HUES48 (cell line): ENCODE measurements at regions not wholly inside any gene's neighbourhood (a gene's known extent, or its start where the extent isn't known, plus 50 kb on each side); places are given as distances from the start of the nearest gene placed in this dataset.

ENCODE experiments used
- H3K27ac ChIP-seq: one replicate; pipeline ENCODE4 v1.7.0; 2013; ENCODE audit warnings: low read depth, low read length, inconsistent platforms
- H3K27me3 ChIP-seq: 2 replicates; pipeline ENCODE4 v1.6.1; 2013; ENCODE audit warnings: mild to moderate bottlenecking, low read length; ENCODE audit not compliant: control insufficient read depth, insufficient read depth
- H3K36me3 ChIP-seq: 2 replicates; pipeline ENCODE4 v1.6.1; 2013; ENCODE audit warnings: low read length; ENCODE audit not compliant: control insufficient read depth, insufficient read depth
- H3K4me1 ChIP-seq: 2 replicates; pipeline ENCODE4 v1.6.1; 2013; ENCODE audit warnings: mild to moderate bottlenecking, low read length; ENCODE audit not compliant: control insufficient read depth, insufficient read depth
- H3K4me3 ChIP-seq: 2 replicates; pipeline ENCODE4 v1.5.1; 2013; ENCODE audit warnings: mild to moderate bottlenecking, low read depth, low read length
- H3K9ac ChIP-seq: 2 replicates; pipeline ENCODE4 v1.6.1; 2013; ENCODE audit warnings: mild to moderate bottlenecking, low read depth, low read length, moderate library complexity
- H3K9me3 ChIP-seq: 2 replicates; pipeline ENCODE4 v1.6.1; 2013; ENCODE audit warnings: low read length; ENCODE audit not compliant: control insufficient read depth, insufficient read depth

DNA sequence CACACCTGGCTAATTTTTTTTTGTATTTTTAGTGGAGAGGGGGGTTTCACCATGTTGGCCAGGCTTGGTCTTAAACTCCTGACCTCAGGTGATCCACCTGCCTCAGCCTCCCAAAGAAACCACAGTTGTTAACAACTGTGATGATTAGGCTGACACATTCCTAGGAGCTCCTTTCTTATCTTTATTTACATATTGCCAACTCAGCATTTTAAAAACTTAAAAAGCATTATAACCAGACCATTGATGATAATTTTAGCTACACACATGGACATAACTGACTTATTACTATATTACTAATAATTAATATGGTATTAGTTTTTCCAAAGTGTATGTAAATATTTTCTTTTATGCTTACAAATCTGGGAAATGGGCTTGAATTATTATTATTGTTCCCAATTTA, 82.9 kb upstream of the FAT3 start:
- H3K27me3 ChIP-seq, result no peaks in the 10 kb centered on the region
- H3K9me3 ChIP-seq, result no peaks in the 10 kb centered on the region
- no peak overlapping the region for H3K9ac ChIP-seq
- H3K36me3 ChIP-seq, result no peaks in the 10 kb centered on the region
- H3K27ac ChIP-seq, result no peak overlapping the region
- H3K4me3 ChIP-seq, result no peak overlapping the region
- H3K4me1 ChIP-seq, result no peaks in the 10 kb centered on the region

DNA sequence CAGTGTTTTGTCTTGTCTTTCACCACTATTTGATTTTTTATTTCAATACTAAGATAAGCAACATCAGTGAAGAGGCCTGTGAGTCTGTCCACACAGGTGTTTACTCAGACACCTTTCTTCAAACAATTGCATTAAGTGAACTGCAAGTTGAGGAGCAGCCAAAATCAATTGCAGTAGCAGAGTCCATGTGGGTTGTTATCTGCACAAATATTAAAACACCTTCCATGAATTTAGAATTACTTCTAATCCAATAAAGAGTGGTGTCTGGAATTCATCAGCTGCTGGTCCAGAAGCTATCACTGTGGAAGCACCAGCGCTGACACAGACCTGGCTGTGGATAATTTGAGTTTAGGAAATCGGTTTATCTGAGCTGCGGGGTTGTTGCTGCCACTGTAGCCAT, 83.5 kb upstream of the FAT3 start:
- no peaks in the 10 kb centered on the region for H3K9me3 ChIP-seq
- H3K4me3 ChIP-seq, result no peak overlapping the region
- H3K27ac ChIP-seq, result no peak overlapping the region
- no peaks in the 10 kb centered on the region for H3K4me1 ChIP-seq
- H3K9ac ChIP-seq, result no peak overlapping the region
- H3K36me3 ChIP-seq, result no peaks in the 10 kb centered on the region
- H3K27me3 ChIP-seq, result no peaks in the 10 kb centered on the region

DNA sequence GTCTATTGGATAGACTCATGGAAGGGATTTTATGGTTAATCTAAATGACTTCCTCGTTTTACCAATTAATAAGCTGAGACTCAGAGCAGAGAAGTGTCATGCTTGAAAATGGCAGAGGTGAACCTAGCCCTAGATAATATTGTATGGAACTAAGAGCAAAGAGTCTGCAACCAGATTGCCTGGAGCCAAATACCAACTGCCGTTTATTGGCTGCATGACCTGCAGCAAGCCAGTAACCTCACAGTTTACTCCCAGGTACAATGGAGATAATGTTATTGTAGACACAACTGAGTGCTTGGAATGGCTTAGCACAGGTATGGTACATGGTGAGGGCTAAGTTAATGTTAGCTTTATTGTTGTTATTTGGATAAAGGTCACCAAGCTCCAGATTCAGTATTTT, 84.6 kb upstream of the FAT3 start:
- H3K9ac ChIP-seq, result no peak overlapping the region
- no peak overlapping the region for H3K4me3 ChIP-seq
- no peaks in the 10 kb centered on the region for H3K9me3 ChIP-seq
- H3K27me3 ChIP-seq, result no peaks in the 10 kb centered on the region
- H3K27ac ChIP-seq, result no peak overlapping the region
- H3K36me3 ChIP-seq, result no peaks in the 10 kb centered on the region
- H3K4me1 ChIP-seq, result no peaks in the 10 kb centered on the region

- Histone ChIP-seq H3K9ac (no peak overlapping the region), H3K27ac (no peak overlapping the region), H3K36me3 (no peaks in the 10 kb centered on the region), H3K4me1 (no peaks in the 10 kb centered on the region), H3K9me3 (no peaks in the 10 kb centered on the region), H3K4me3 (no peak overlapping the region), H3K27me3 (no peaks in the 10 kb centered on the region)
Measured at GRCh38 chr11:92138296-92138695, 86.3 kb upstream of the FAT3 start.

- no peaks in the 10 kb centered on the region for H3K27me3 ChIP-seq
- no peak overlapping the region for H3K4me3 ChIP-seq
- H3K36me3 ChIP-seq, result no peaks in the 10 kb centered on the region
- H3K27ac ChIP-seq, result no peak overlapping the region
- no peak overlapping the region for H3K9ac ChIP-seq
- H3K4me1 ChIP-seq, result no peaks in the 10 kb centered on the region
- H3K9me3 ChIP-seq, result no peaks in the 10 kb centered on the region
Measured at GRCh38 chr11:92137747-92138146, 86.9 kb upstream of the FAT3 start.

DNA sequence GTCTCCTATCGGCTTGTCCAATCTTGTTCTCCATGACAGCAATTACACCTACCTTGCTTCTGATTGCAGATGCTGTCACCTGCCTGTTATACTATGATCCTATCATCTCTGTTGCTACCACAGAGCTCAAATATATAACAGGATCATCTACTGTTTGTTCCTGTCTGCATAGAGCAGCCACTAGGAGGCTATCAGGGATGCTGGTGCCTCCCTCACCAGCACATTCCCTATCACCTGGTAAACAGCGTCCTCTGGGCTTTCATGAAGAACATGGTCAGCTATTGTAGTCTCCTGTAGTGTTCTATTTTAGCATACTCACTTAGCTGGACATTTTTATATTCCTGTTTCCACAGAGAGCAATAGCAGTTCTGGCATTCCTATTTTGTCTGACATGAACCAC, 87.8 kb upstream of the FAT3 start:
- H3K4me3 ChIP-seq, result no peak overlapping the region
- no peaks in the 10 kb centered on the region for H3K36me3 ChIP-seq
- no peaks in the 10 kb centered on the region for H3K4me1 ChIP-seq
- H3K27ac ChIP-seq, result no peak overlapping the region
- no peaks in the 10 kb centered on the region for H3K27me3 ChIP-seq
- H3K9me3 ChIP-seq, result no peaks in the 10 kb centered on the region
- no peak overlapping the region for H3K9ac ChIP-seq

- no peak overlapping the region for H3K4me3 ChIP-seq
- H3K4me1 ChIP-seq, result no peaks in the 10 kb centered on the region; the same call in 1 of the 2 replicates
- no peaks in the 10 kb centered on the region for H3K36me3 ChIP-seq
- H3K9ac ChIP-seq, result no peak overlapping the region
- H3K27me3 ChIP-seq, result no peaks in the 10 kb centered on the region
- no peak overlapping the region for H3K27ac ChIP-seq
- no peaks in the 10 kb centered on the region for H3K9me3 ChIP-seq
Measured at GRCh38 chr11:92131289-92131865, 93.2 kb upstream of the FAT3 start.

- no peaks in the 10 kb centered on the region for H3K36me3 ChIP-seq
- no peak overlapping the region for H3K4me3 ChIP-seq
- no peaks in the 10 kb centered on the region; the same call in 1 of the 2 replicates for H3K4me1 ChIP-seq
- no peak overlapping the region for H3K9ac ChIP-seq
- no peaks in the 10 kb centered on the region for H3K9me3 ChIP-seq
- H3K27ac ChIP-seq, result no peak overlapping the region
- H3K27me3 ChIP-seq, result no peaks in the 10 kb centered on the region
Measured at GRCh38 chr11:92130421-92130831, 94.2 kb upstream of the FAT3 start.

DNA sequence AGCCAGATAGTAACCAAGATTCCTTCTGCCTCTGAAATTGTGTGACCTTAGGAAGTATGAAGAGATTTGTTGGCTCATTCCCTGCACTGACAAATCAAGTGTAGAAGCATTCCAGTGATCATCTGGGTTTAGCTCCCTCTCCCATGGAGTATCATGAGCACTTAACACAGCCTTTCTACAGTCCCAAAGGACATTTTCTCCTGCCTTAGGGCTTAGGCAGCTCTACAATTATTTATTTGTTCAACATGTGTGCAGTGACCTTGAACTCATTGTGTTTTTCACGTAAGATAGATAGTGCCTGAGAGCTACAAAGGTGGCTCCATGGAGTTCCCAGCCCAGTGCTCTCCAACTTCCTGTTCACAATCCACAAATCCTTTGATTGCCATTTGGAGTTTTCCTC, 94.8 kb upstream of the FAT3 start:
- no peak overlapping the region for H3K27ac ChIP-seq

DNA sequence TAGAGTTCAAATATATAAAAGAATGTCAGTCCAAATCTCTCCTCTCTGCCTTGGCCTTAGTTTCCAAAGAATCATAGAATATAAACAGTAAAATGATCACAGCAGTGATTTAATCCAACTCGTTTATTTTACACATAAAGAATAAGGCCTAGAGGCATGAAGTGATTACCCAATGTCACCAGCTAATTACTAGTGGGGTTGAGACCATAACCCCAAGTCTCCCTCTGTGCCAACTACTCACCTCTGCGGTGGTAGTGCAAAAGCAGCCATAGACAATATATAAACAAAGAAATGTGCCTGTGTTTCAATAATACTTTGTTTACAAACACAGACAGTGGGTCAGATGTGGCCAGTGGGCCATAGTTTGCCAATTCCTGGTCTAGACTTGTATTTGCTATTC, 96.6 kb upstream of the FAT3 start:
- Histone ChIP-seq H3K27me3 (no peaks in the 10 kb centered on the region), H3K4me1 (no peaks in the 10 kb centered on the region; the same call in 1 of the 2 replicates), H3K9ac (no peak overlapping the region), H3K9me3 (no peaks in the 10 kb centered on the region), H3K36me3 (no peaks in the 10 kb centered on the region), H3K4me3 (no peak overlapping the region), H3K27ac (no peak overlapping the region)

More for the DNA sequence above, 94.8 kb upstream of the FAT3 start:
- Histone ChIP-seq H3K36me3 (no peaks in the 10 kb centered on the region), H3K4me3 (no peak overlapping the region), H3K4me1 (no peaks in the 10 kb centered on the region; the same call in 1 of the 2 replicates), H3K9me3 (no peaks in the 10 kb centered on the region), H3K9ac (no peak overlapping the region), H3K27me3 (no peaks in the 10 kb centered on the region)

GRCh38 chr11:92125321-92125720, 99.3 kb upstream of the FAT3 start:
- Histone ChIP-seq H3K36me3 (no peaks in the 10 kb centered on the region), H3K9ac (no peak overlapping the region), H3K9me3 (no peaks in the 10 kb centered on the region), H3K27me3 (no peaks in the 10 kb centered on the region), H3K4me1 (peaks cover 8% of the 10 kb centered on the region; the same call in 1 of the 2 replicates), H3K4me3 (no peak overlapping the region), H3K27ac (no peak overlapping the region)

DNA sequence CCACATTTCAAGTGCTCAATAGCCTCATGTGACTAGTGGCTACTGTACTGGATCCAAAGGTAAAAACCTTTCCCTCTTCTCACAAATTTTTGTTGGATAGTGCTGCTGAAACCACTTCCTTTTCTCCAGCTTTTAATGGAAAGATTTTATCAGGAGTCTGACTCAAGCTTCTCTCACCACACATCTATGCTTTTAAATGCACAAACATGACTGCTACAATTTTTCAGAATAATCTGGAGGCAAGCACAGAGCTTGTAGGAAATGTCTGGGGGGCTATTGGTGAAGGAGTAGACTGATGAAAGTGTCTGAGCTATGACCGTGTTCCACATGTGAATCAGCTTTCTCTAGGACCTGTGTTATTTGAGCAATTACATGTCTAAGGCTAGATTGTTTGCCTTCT, 101.1 kb upstream of the FAT3 start:
- Histone ChIP-seq H3K9ac (no peak overlapping the region), H3K27me3 (no peaks in the 10 kb centered on the region), H3K4me1 (peaks cover 8% of the 10 kb centered on the region; the same call in 1 of the 2 replicates), H3K36me3 (no peaks in the 10 kb centered on the region), H3K9me3 (no peaks in the 10 kb centered on the region), H3K27ac (no peak overlapping the region), H3K4me3 (no peak overlapping the region)
